Epithelial cell of esophagus (primary cell): ENCODE measurements at regions not wholly inside any gene's neighbourhood (a gene's known extent, or its start where the extent isn't known, plus 50 kb on each side); places are given as distances from the start of the nearest gene placed in this dataset.
"Not testable (repeated sequence)": the region's sequence is repeated elsewhere in the genome, so short reads cannot be mapped to it uniquely, and the experiment has no call there.

Source experiments
- DNase-seq: peaks from one replicate; pipeline ENCODE4 v3.0.0; 2010; ENCODE audit warnings: low read depth
- H3K4me3 ChIP-seq: 2 replicates; pipeline ENCODE4 v1.5.1; 2011; ENCODE audit warnings: mild to moderate bottlenecking, low read length, control low read depth
- CTCF ChIP-seq: IDR thresholded peaks from 2 replicates; pipeline ENCODE4 v1.5.1; 2011; ENCODE audit warnings: low read depth, mild to moderate bottlenecking, low read length, control low read depth, inconsistent platforms; ENCODE audit not compliant: insufficient read depth; ENCODE audit errors: missing control alignments

GRCh38 chr11:38784164-38784563 lies 2186.1 kb upstream of the RAG2 start:
- TF ChIP-seq CTCF, result no peak

GRCh38 chr11:38766796-38767195 lies 2168.8 kb upstream of the RAG2 start:
- no peak for DNase-seq
- TF ChIP-seq CTCF, result no peak
- no peak overlapping the region for H3K4me3 ChIP-seq

More at GRCh38 chr11:38784164-38784563, 2186.1 kb upstream of the RAG2 start:
- DNase-seq, result no peak
- no peak overlapping the region for H3K4me3 ChIP-seq

- no peak for TF ChIP-seq CTCF
- DNase-seq, result no peak
Observed at GRCh38 chr11:38759394-38759793, 2161.4 kb upstream of the RAG2 start.

GRCh38 chr11:38756537-38756936 lies 2158.5 kb upstream of the RAG2 start:
- no peak overlapping the region for H3K4me3 ChIP-seq
- no peak for DNase-seq
- no peak for TF ChIP-seq CTCF

More at GRCh38 chr11:38759394-38759793, 2161.4 kb upstream of the RAG2 start:
- no peak overlapping the region for H3K4me3 ChIP-seq

GRCh38 chr11:38751421-38751820 lies 2153.4 kb upstream of the RAG2 start:
- no peak for DNase-seq
- TF ChIP-seq CTCF, result no peak
- H3K4me3 ChIP-seq, result no peak overlapping the region

GRCh38 chr11:38746516-38746915 lies 2148.5 kb upstream of the RAG2 start:
- DNase-seq, H3K4me3 ChIP-seq: not testable (repeated sequence)

- no peak for DNase-seq
- TF ChIP-seq CTCF, result no peak
- no peak overlapping the region for H3K4me3 ChIP-seq
Observed at GRCh38 chr11:38723361-38723760, 2125.3 kb upstream of the RAG2 start.

GRCh38 chr11:38721586-38722315 lies 2123.7 kb upstream of the RAG2 start:
- H3K4me3 ChIP-seq, result no peak overlapping the region
- DNase-seq, result no peak
- no peak for TF ChIP-seq CTCF
